H9 (cell line): ENCODE measurements at regions not wholly inside any gene's neighbourhood (a gene's known extent, or its start where the extent isn't known, plus 50 kb on each side); places are given as distances from the start of the nearest gene placed in this dataset.

ENCODE experiments used
- DNase-seq: peaks from one replicate; pipeline ENCODE4 v3.0.0-alpha.2; 2017
- H2AFZ ChIP-seq: one replicate; pipeline ENCODE4 v1.6.1; 2013; ENCODE audit warnings: mild to moderate bottlenecking, low read length, control low read depth, moderate library complexity
- H2AK5ac ChIP-seq: 2 replicates; pipeline ENCODE4 v1.6.1; 2013; ENCODE audit warnings: low read length, control low read depth, mixed read lengths; ENCODE audit not compliant: insufficient read length
- H2BK120ac ChIP-seq: one replicate; pipeline ENCODE4 v1.6.1; 2013; ENCODE audit warnings: low read depth, mild to moderate bottlenecking, low read length, control low read depth, inconsistent platforms; ENCODE audit not compliant: poor library complexity, severe bottlenecking
- H2BK12ac ChIP-seq: 2 replicates; pipeline ENCODE4 v1.6.1; 2013; ENCODE audit warnings: low read length, control low read depth, mixed read lengths, low read depth; ENCODE audit not compliant: insufficient read length
- H2BK15ac ChIP-seq: 2 replicates; pipeline ENCODE4 v1.6.1; 2013; ENCODE audit warnings: low read depth, low read length, control low read depth
- H2BK20ac ChIP-seq: one replicate; pipeline ENCODE4 v1.6.1; 2013; ENCODE audit warnings: low read depth, mild to moderate bottlenecking, low read length, control low read depth, inconsistent platforms; ENCODE audit not compliant: poor library complexity, severe bottlenecking
- H2BK5ac ChIP-seq: 2 replicates; pipeline ENCODE4 v1.6.1; 2013; ENCODE audit warnings: low read length, control low read depth, mixed read lengths; ENCODE audit not compliant: insufficient read length
- H3K14ac ChIP-seq: 2 replicates; pipeline ENCODE4 v1.6.1; 2013; ENCODE audit warnings: low read length, control low read depth; ENCODE audit not compliant: insufficient read depth
- H3K18ac ChIP-seq: 2 replicates; pipeline ENCODE4 v1.6.1; 2013; ENCODE audit warnings: low read depth, mild to moderate bottlenecking, mixed read lengths, low read length, control low read depth; ENCODE audit not compliant: insufficient read length
- H3K23ac ChIP-seq: 2 replicates; pipeline ENCODE4 v1.6.1; 2013; ENCODE audit warnings: low read length, control low read depth, mixed read lengths, low read depth; ENCODE audit not compliant: insufficient read length
- H3K23me2 ChIP-seq: 2 replicates; pipeline ENCODE4 v1.6.1; 2013; ENCODE audit warnings: low read depth, mild to moderate bottlenecking, mixed read lengths, low read length, control low read depth; ENCODE audit not compliant: insufficient read length, poor library complexity, severe bottlenecking
- H3K27ac ChIP-seq: 2 replicates; pipeline ENCODE4 v1.5.1; 2013; ENCODE audit warnings: low read length, control low read depth, mixed read lengths, low read depth; ENCODE audit not compliant: insufficient read length
- H3K27me3 ChIP-seq: 2 replicates; pipeline ENCODE4 v1.6.1; 2013; ENCODE audit warnings: low read length, control low read depth, inconsistent platforms; ENCODE audit not compliant: insufficient read depth
- H3K4ac ChIP-seq: 2 replicates; pipeline ENCODE4 v1.6.1; 2013; ENCODE audit warnings: low read depth, mild to moderate bottlenecking, control low read depth, inconsistent platforms, low read length, moderate library complexity
- H3K4me1 ChIP-seq: 2 replicates; pipeline ENCODE4 v1.6.1; 2013; ENCODE audit warnings: low read length, control low read depth, inconsistent platforms; ENCODE audit not compliant: insufficient read depth
- H3K4me2 ChIP-seq: 2 replicates; pipeline ENCODE4 v1.6.1; 2013; ENCODE audit warnings: low read length, control low read depth, mixed read lengths; ENCODE audit not compliant: insufficient read length, insufficient read depth
- H3K56ac ChIP-seq: 2 replicates; pipeline ENCODE4 v1.6.1; 2013; ENCODE audit warnings: low read depth, mild to moderate bottlenecking, mixed read lengths, low read length, control low read depth; ENCODE audit not compliant: insufficient read length
- H3K79me1 ChIP-seq: 2 replicates; pipeline ENCODE4 v1.6.1; 2013; ENCODE audit warnings: low read depth, mild to moderate bottlenecking, moderate library complexity, low read length, control low read depth, inconsistent platforms; ENCODE audit not compliant: insufficient read depth, poor library complexity, severe bottlenecking
- H3K79me2 ChIP-seq: 2 replicates; pipeline ENCODE4 v1.6.1; 2013; ENCODE audit warnings: low read length, control low read depth, inconsistent platforms; ENCODE audit not compliant: insufficient read depth
- H3K9ac ChIP-seq: 2 replicates; pipeline ENCODE4 v1.6.1; 2013; ENCODE audit warnings: low read length, control low read depth, mixed read lengths; ENCODE audit not compliant: insufficient read length; ENCODE audit errors: extremely low read depth
- H3K9me3 ChIP-seq: one replicate; pipeline ENCODE4 v1.6.1; 2013; ENCODE audit warnings: low read depth, low read length, inconsistent platforms; ENCODE audit not compliant: control insufficient read depth
- H3T11ph ChIP-seq: one replicate; pipeline ENCODE4 v1.6.1; 2013; ENCODE audit warnings: mild to moderate bottlenecking, low read length, control low read depth, inconsistent platforms
- H4K20me1 ChIP-seq: one replicate; pipeline ENCODE4 v1.6.1; 2013; ENCODE audit not compliant: control insufficient read depth, insufficient read length, insufficient read depth
- H4K5ac ChIP-seq: 2 replicates; pipeline ENCODE4 v1.6.1; 2013; ENCODE audit warnings: low read depth, mild to moderate bottlenecking, mixed read lengths, low read length, control low read depth; ENCODE audit not compliant: insufficient read length
- H4K8ac ChIP-seq: replicated peaks from 2 replicates; pipeline ENCODE4 v1.6.1; 2013; ENCODE audit warnings: low read length, control low read depth, mixed read lengths, low read depth; ENCODE audit not compliant: insufficient read length
- H4K91ac ChIP-seq: 2 replicates; pipeline ENCODE4 v1.6.1; 2013; ENCODE audit warnings: low read depth, mild to moderate bottlenecking, moderate library complexity, mixed read lengths, low read length, control low read depth; ENCODE audit not compliant: insufficient read length
- H3K27ac Mint-ChIP-seq, 3 experiments: 2 replicates in 2 of 3; 3 replicates in 1 of 3; pipeline ENCODE4 v1.8.0; 2020 to 2021; ENCODE audit warnings: mixed read lengths in 3 of 3, mild to moderate bottlenecking in 1 of 3, moderate library complexity in 1 of 3
- H3K27me3 Mint-ChIP-seq: 2 replicates; pipeline ENCODE4 v1.8.0; 2021; ENCODE audit warnings: low read depth, mild to moderate bottlenecking, moderate library complexity, mixed read lengths
- H3K36me3 Mint-ChIP-seq, 3 experiments: 2 replicates in 2 of 3; 3 replicates in 1 of 3; pipeline ENCODE4 v1.8.0; 2020 to 2021; ENCODE audit warnings: low read depth in 3 of 3, mixed read lengths in 3 of 3; ENCODE audit not compliant: insufficient read depth in 1 of 3
- H3K4me1 Mint-ChIP-seq, 2 experiments: 2 replicates each; pipeline ENCODE4 v1.8.0; 2020; ENCODE audit warnings: mixed read lengths in 2 of 2
- H3K4me3 Mint-ChIP-seq, 2 experiments: 2 replicates in 1 of 2; 3 replicates in 1 of 2; pipeline ENCODE4 v1.8.0; 2020 to 2021; ENCODE audit warnings: mild to moderate bottlenecking in 2 of 2, mixed read lengths in 2 of 2, moderate library complexity in 1 of 2
- H3K9me3 Mint-ChIP-seq, 2 experiments: 2 replicates in 1 of 2; 3 replicates in 1 of 2; pipeline ENCODE4 v1.8.0; 2020; ENCODE audit warnings: mild to moderate bottlenecking in 2 of 2, mixed read lengths in 2 of 2, moderate library complexity in 1 of 2
- TF ChIP-seq, protein P1 (sequence below): fragments of 200-600 bp; sonication (generic); conservative IDR thresholded peaks from 3 replicates; pipeline ENCODE4 v1.8.0; 2021; ENCODE audit warnings: antibody characterized with exemption, mild to moderate bottlenecking

DNA sequence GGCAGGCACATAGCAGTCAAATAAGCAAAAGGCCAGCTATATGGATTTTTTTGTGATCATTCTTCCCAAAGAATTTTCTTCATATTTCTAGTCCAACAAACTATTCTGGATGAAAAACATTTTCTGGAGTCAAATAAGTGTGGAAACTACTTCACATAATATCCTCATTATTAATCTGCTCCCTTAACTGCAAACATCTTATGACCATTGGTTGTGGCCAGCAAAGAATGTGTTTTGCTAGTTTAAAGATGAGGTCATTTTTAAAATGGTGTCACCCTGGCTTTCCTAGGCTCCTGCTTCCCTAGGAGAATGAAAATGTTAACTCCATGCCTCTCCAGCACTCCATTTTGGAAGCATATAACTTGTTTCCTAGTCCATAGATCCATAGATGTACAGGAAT is 118.8 kb downstream of the SST start:
- Mint-ChIP-seq H3K27me3 (no peaks in the 10 kb centered on the region), H3K4me3 (no peak overlapping the region), H3K27ac (no peak overlapping the region), H3K36me3 (no peaks in the 10 kb centered on the region), H3K9me3 (no peaks in the 10 kb centered on the region), H3K4me1 (no peaks in the 10 kb centered on the region)
- Histone ChIP-seq H4K20me1 (no peaks in the 10 kb centered on the region), H2BK120ac (no peak overlapping the region), H4K5ac (no peak overlapping the region), H3K79me2 (no peaks in the 10 kb centered on the region), H2BK5ac (no peak overlapping the region), H3K4me1 (no peaks in the 10 kb centered on the region), H3K56ac (no peak overlapping the region), H2BK12ac (no peak overlapping the region), H2BK15ac (no peak overlapping the region), H3K79me1 (no peaks in the 10 kb centered on the region), H3K23ac (no peak overlapping the region), H3K4ac (no peak overlapping the region), H3K9me3 (no peaks in the 10 kb centered on the region), H4K91ac (no peak overlapping the region), H3K27ac (no peak overlapping the region), H2BK20ac (no peak overlapping the region), H3K9ac (no peak overlapping the region), H2AK5ac (no peak overlapping the region), H3K23me2 (no peaks in the 10 kb centered on the region), H4K8ac (no peak overlapping the region), H3K4me2 (no peak overlapping the region), H3T11ph (no peak overlapping the region), H3K14ac (no peak overlapping the region), H3K27me3 (no peaks in the 10 kb centered on the region), H2AFZ (no peak overlapping the region), H3K18ac (no peak overlapping the region)
- TF ChIP-seq, protein P1, sequence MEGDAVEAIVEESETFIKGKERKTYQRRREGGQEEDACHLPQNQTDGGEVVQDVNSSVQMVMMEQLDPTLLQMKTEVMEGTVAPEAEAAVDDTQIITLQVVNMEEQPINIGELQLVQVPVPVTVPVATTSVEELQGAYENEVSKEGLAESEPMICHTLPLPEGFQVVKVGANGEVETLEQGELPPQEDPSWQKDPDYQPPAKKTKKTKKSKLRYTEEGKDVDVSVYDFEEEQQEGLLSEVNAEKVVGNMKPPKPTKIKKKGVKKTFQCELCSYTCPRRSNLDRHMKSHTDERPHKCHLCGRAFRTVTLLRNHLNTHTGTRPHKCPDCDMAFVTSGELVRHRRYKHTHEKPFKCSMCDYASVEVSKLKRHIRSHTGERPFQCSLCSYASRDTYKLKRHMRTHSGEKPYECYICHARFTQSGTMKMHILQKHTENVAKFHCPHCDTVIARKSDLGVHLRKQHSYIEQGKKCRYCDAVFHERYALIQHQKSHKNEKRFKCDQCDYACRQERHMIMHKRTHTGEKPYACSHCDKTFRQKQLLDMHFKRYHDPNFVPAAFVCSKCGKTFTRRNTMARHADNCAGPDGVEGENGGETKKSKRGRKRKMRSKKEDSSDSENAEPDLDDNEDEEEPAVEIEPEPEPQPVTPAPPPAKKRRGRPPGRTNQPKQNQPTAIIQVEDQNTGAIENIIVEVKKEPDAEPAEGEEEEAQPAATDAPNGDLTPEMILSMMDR, result no peak
- no peak for DNase-seq
